22Rv1 (cell line): ENCODE measurements at regions not wholly inside any gene's neighbourhood (a gene's known extent, or its start where the extent isn't known, plus 50 kb on each side); places are given as distances from the start of the nearest gene placed in this dataset.

Source experiments
- CTCF ChIP-seq: fragments of 450-650 bp; IDR thresholded peaks from 2 replicates; pipeline ENCODE4 v1.5.1; 2017; ENCODE audit warnings: mild to moderate bottlenecking
- ZFX ChIP-seq: fragments of 450-650 bp; IDR thresholded peaks from 2 replicates; pipeline ENCODE4 v1.6.1; 2017; ENCODE audit warnings: antibody characterized with exemption, borderline replicate concordance

- TF ChIP-seq CTCF (no peak), ZFX (no peak)
Observed at GRCh38 chr14:85766295-85766694, 236.4 kb downstream of the FLRT2 start.
